Fibroblast of lung (primary cell): ENCODE measurements at regions not wholly inside any gene's neighbourhood (a gene's known extent, or its start where the extent isn't known, plus 50 kb on each side); places are given as distances from the start of the nearest gene placed in this dataset.

Experiments used
- DNase-seq, 2 donors: peaks; one replicate each; pipeline versions ENCODE4 v3.0.0 to v3.0.0-alpha.2; 2010; ENCODE audit warnings: low read depth in 2 of 2
- H2AFZ ChIP-seq: 2 replicates; pipeline ENCODE4 v1.5.1; 2012; ENCODE audit warnings: low read length, control low read depth, inconsistent platforms
- H3K27ac ChIP-seq: 2 replicates; pipeline ENCODE4 v1.5.1; 2011; ENCODE audit warnings: low read length, control low read depth; ENCODE audit not compliant: insufficient read depth
- H3K27me3 ChIP-seq: 2 replicates; pipeline ENCODE4 v1.5.1; 2011; ENCODE audit warnings: mild to moderate bottlenecking, low read length; ENCODE audit not compliant: control insufficient read depth, insufficient read depth
- H3K36me3 ChIP-seq: 2 replicates; pipeline ENCODE4 v1.5.1; 2011; ENCODE audit warnings: low read length; ENCODE audit not compliant: control insufficient read depth, insufficient read depth
- H3K4me1 ChIP-seq: 2 replicates; pipeline ENCODE4 v1.5.1; 2011; ENCODE audit warnings: low read length; ENCODE audit not compliant: control insufficient read depth, insufficient read depth; ENCODE audit errors: extremely low read depth
- H3K4me2 ChIP-seq: 2 replicates; pipeline ENCODE4 v1.5.1; 2011; ENCODE audit warnings: low read length, control low read depth; ENCODE audit not compliant: insufficient read depth; ENCODE audit errors: extremely low read depth
- H3K4me3 ChIP-seq, 4 experiments: fragments of 200-600 bp in 1 of 4; sonication (generic) in 1 of 4; replicated peaks in 1 of 4; 2 replicates each; pipeline ENCODE4 v1.5.1; 2011 to 2016; ENCODE audit warnings: low read length in 4 of 4, low read depth in 3 of 4, mild to moderate bottlenecking in 3 of 4, control low read depth in 2 of 4, inconsistent platforms in 1 of 4, mixed read lengths in 1 of 4; ENCODE audit not compliant: insufficient read depth in 1 of 4; ENCODE audit errors: control extremely low read depth in 1 of 4
- H3K79me2 ChIP-seq: 2 replicates; pipeline ENCODE4 v1.5.1; 2012; ENCODE audit warnings: mild to moderate bottlenecking, low read length, inconsistent platforms; ENCODE audit not compliant: control insufficient read depth, insufficient read depth
- H3K9ac ChIP-seq: 2 replicates; pipeline ENCODE4 v1.5.1; 2011; ENCODE audit warnings: mild to moderate bottlenecking, low read length, control low read depth; ENCODE audit not compliant: insufficient read depth
- H3K9me3 ChIP-seq: 2 replicates; pipeline ENCODE4 v1.5.1; 2012; ENCODE audit warnings: low read depth, low read length; ENCODE audit not compliant: control insufficient read depth, insufficient read depth
- H4K20me1 ChIP-seq: 2 replicates; pipeline ENCODE4 v1.5.1; 2011; ENCODE audit warnings: low read length; ENCODE audit not compliant: control insufficient read depth, insufficient read depth; ENCODE audit errors: extremely low read depth
- CTCF ChIP-seq, 2 donors: IDR thresholded peaks in 1 of 2; conservative IDR thresholded peaks in 1 of 2; 1 replicate in 1 of 2; 2 replicates in 1 of 2; pipeline ENCODE4 v1.5.1; 2011 to 2012; ENCODE audit warnings: low read length in 2 of 2, control low read depth in 1 of 2, inconsistent platforms in 1 of 2, low read depth in 1 of 2, mild to moderate bottlenecking in 1 of 2
- EZH2 ChIP-seq: IDR thresholded peaks from 2 replicates; pipeline ENCODE4 v1.5.1; 2012; ENCODE audit warnings: low read length, control low read depth, mild to moderate bottlenecking; ENCODE audit errors: missing control alignments

DNA sequence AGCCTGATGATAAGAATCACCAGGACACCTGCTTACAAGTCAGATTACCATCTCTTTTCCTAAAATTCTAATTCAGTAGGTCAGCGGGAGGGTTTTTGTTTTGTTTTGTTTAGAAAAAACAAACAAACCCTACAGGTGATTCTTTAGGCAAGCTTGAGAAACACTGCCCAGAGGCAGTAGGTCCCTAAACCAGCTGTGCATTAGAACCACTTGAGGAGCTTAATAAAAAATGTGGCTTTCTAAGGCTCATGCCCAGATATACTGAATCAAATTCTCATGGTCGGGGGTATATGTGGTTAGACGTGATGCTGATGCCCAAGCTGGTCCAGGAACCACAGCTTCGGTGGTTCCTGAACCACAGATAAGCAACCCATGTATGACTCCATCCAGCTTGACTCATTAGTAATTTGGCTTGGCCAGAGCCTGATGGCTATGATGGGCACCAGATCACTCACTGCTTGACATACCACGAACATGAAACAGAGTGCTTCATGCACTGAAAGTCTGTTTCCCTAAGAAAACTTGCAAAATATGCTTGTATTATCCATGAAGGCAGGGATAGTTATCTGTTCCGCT, 338.1 kb upstream of the F9 start:
- Histone ChIP-seq H3K27ac (no peak overlapping the region), H3K4me1 (no peaks in the 10 kb centered on the region), H4K20me1 (no peaks in the 10 kb centered on the region), H3K4me3 (no peak overlapping the region), H3K4me2 (no peak overlapping the region), H3K9ac (no peak overlapping the region), H3K27me3 (no peaks in the 10 kb centered on the region), H3K36me3 (no peaks in the 10 kb centered on the region), H3K79me2 (no peaks in the 10 kb centered on the region), H2AFZ (no peak overlapping the region), H3K9me3 (no peaks in the 10 kb centered on the region)
- peak in 1 of 2 donors; percentile 59 for DNase-seq
- TF ChIP-seq CTCF (conservative IDR thresholded peaks at IDR 0.05 in 1 of 2, IDR thresholded peaks at IDR 0.05 in 1 of 2; ENCODE audit: low read depth in 1 of 2, low read length in 2 of 2) (no peak), EZH2 (no peak)

- DNase-seq = no peak
- H3K4me3 ChIP-seq = no peak overlapping the region
- H4K20me1 ChIP-seq = no peaks in the 10 kb centered on the region
- H3K9ac ChIP-seq = no peak overlapping the region
- no peak overlapping the region for H3K27ac ChIP-seq
- no peaks in the 10 kb centered on the region for H3K36me3 ChIP-seq
- H2AFZ ChIP-seq = no peak overlapping the region
- no peaks in the 10 kb centered on the region for H3K27me3 ChIP-seq
- H3K79me2 ChIP-seq = no peaks in the 10 kb centered on the region
- TF ChIP-seq EZH2 (no peak), CTCF (conservative IDR thresholded peaks at IDR 0.05 in 1 of 2, IDR thresholded peaks at IDR 0.05 in 1 of 2; ENCODE audit: low read depth in 1 of 2, low read length in 2 of 2) (no peak)
- H3K9me3 ChIP-seq = no peaks in the 10 kb centered on the region
- H3K4me2 ChIP-seq = no peak overlapping the region
- no peaks in the 10 kb centered on the region for H3K4me1 ChIP-seq
These were observed 338.7 kb upstream of the F9 start for GRCh38 chrX:139191746-139192385.

DNA sequence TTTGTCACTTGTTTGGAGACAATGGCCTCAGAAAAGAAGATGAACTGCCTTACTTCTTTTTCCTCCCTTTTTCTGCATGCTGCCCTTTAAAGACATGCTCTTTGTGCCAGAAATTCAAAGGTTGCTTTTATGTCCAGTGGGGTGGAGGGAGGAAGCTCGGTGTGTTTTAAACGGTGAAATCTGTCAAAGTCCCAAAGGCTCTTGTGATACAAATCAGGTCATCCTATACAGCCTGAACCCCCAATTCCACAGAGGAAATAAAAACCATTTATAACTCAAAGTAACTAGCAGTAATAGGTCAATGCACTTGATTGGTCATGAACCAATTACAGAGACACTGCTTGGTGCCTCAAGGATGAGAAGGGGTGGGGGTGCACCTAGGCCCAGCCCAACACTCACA, 339.3 kb upstream of the F9 start:
- no peak for TF ChIP-seq CTCF (conservative IDR thresholded peaks at IDR 0.05 in 1 of 2, IDR thresholded peaks at IDR 0.05 in 1 of 2; ENCODE audit: low read depth in 1 of 2, low read length in 2 of 2)
- no peak for TF ChIP-seq EZH2
- no peak overlapping the region for H3K4me3 ChIP-seq
- no peaks in the 10 kb centered on the region for H3K4me1 ChIP-seq
- H3K27me3 ChIP-seq = no peaks in the 10 kb centered on the region
- no peaks in the 10 kb centered on the region for H3K9me3 ChIP-seq
- H3K79me2 ChIP-seq = no peaks in the 10 kb centered on the region
- no peaks in the 10 kb centered on the region for H4K20me1 ChIP-seq
- no peak for DNase-seq
- no peak overlapping the region for H3K27ac ChIP-seq
- H3K9ac ChIP-seq = no peak overlapping the region
- H2AFZ ChIP-seq = no peak overlapping the region
- H3K36me3 ChIP-seq = no peaks in the 10 kb centered on the region
- H3K4me2 ChIP-seq = no peak overlapping the region
